Amygdala (tissue), 56 donors: ENCODE measurements at regions not wholly inside any gene's neighbourhood (a gene's known extent, or its start where the extent isn't known, plus 50 kb on each side); places are given as distances from the start of the nearest gene placed in this dataset.
"Not testable (repeated sequence)": the region's sequence is repeated elsewhere in the genome, so short reads cannot be mapped to it uniquely, and the experiment has no call there.

Experiments
- DNase-seq, 56 donors: peaks; one replicate each; lab custom pipeline; 2025; lab: John Stamatoyannopoulos, UW

DNA sequence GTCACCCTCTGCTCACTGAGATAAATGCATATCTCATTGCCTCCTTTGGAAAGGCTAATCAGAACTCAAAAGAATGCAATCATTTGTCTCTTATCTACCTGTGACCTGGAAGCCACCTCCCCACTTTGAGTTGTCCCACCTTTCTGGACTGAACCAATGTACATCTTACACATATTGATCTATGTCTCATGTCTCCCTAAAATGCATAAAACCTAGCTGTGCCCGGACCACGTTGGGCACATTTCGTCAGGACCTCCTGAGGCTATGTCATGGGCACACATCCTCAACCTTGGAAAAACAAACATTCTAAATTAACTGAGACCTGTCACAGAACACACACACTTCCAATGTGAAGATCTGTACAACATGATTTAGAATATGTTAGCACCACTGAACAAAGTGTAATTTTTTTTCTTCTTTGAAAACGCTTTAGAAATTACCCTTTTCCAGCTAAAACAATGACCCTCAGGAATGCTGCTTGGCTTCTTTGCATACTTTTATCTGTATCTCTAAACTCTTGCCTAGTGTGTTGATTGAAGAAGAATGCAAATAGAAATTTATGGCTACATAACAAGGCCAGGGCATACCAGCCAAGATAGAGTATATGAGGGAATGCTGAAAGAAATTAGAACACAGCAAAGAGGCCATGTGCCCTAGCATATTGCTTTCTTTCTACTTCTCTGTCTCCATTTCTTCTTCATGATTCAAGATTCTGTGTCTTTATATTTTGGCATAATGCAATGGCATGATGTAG, 84.6 kb upstream of the DST start:
- no peak for DNase-seq

DNA sequence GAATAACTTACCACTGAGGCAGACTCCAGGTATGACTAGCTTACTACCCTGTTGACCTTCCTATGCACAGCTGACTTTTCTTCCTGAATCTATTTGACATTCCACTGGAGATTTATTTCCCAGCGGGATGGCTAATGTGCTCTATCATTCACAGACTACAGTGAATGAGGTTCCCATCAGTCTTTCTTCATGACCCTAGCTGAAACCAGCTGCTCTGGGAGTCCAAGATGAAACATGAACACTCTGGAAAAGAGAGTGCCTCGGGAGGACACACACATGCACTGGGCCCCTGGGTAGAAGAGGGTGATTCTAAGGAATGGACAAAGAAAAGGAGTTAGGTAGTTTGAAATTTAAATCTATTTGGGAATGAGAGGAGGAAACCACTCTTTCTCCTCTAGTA, 82.6 kb upstream of the DST start:
- DNase-seq, result no peak

DNA sequence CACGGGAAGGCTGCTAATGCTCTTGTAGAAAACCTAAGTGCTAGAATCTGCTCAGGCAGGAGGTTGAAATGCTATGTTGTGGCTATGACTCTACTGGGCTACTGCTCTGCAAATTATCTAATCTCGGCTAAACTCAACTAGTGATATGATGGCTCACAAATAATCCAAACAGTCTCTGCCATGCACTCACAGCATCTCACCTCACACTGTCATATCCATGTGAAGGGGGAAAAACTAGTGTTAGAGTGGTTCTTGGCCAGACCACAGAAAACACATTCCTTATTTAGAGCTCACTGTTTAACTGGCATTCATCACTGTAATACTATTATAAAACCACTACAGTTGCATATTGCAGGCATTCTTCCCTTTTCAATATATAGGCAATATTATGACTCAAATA, 81.8 kb upstream of the DST start:
- no peak for DNase-seq

DNA sequence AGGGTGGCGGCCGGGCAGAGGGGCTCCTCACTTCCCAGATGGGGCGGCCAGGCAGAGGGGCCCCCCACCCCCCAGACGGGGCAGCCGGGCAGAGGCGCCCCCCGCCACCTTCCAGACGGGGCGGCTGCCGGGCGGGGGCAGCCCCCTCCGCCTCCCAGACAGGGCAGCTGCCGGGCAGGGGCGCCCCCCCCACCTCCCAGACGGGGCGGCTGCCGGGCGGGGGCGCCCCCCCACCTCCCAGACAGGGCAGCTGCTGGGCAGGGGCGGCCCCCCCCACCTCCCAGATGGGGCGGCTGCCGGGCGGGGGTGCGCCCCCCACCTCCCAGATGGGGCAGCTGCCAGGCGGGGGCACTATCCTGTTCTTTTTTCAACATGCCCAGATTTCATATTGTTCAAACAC, 78.2 kb upstream of the DST start:
- DNase-seq, result no peak

DNA sequence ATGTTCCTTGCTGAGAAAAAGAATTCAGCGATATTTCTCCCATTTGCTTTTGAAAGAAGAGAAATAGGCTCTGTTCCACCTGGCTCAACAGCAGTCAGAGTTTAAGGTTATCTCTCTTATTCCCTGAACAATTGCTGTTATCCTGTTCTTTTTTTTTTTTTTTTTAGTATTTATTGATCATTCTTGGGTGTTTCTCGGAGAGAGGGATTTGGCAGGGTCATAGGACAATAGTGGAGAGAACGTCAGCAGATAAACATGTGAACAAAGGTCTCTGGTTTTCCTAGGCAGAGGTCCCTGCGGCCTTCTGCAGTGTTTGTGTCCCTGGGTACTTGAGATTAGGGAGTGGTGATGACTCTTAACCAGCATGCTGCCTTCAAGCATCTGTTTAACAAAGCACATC, 77.5 kb upstream of the DST start:
- not testable (repeated sequence) for DNase-seq

DNA sequence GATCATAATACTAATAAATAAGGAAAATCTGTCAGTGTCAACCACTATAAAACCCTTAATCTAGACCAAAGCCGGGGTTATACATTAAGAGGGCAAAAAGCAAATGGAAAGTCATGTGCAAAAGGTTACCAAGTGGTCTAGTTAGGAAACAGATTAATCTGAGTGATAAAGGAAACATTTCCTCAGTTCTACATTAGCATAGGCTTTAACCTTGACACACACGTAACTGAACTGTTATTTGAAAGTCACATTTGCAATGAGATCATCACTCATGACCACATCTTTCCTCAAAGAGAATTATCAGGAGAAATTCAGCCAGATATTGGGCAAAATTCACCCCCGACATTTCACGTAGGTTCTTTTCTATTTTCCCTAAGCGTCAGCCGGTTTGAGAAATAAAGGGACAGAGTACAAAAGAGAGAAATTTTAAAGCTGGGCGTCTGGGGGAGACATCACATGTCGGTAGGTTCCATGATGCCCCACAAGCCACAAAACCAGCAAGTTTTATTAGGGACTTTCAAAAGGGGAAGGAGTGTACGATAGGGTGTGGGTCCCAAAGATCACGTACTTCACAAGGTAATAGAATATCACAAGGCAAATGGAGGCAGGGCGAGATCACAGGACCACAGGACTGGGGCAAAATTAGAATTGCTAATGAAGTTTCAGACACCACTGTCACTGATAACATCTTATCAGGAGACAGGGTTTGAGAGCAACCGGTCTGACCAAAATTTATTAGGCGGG, 76.8 kb upstream of the DST start:
- not testable (repeated sequence) for DNase-seq

DNA sequence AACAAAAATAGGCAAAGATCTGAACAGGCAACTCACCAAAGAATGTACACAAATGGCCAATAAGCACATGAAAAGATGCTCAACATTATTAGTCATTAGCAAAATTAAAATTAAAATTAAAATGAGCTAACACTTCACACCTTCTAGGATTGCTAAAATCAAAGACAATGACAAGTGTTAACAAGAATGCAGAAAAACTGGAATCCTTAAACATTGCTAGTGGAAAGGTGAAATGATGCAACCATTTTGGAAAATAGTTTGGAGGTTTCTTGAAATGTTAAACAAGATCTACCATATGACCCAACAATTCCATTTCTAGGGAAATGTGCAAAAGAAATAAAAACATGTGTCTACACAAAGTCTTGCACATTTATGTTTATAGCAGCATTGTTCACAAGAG, 75.5 kb upstream of the DST start:
- DNase-seq, result no peak

DNA sequence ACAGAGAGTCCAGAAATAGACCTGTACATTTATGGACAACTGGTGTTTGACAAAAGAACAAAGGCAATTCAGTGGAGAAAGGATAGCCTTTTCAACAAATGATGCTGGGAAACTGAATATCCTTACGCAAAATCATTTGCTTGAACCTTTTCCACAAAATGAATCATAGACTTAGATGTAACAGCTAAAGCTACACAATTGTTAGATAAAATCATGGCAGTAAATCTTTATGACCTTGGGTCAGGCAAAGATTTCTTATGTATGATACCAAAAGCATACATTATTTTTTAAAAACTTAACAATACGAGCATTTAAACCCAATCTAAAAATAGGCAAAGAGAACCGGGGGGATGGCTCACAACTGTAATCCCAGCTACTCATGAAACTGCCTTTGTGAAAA, 73.5 kb upstream of the DST start:
- no peak for DNase-seq

DNA sequence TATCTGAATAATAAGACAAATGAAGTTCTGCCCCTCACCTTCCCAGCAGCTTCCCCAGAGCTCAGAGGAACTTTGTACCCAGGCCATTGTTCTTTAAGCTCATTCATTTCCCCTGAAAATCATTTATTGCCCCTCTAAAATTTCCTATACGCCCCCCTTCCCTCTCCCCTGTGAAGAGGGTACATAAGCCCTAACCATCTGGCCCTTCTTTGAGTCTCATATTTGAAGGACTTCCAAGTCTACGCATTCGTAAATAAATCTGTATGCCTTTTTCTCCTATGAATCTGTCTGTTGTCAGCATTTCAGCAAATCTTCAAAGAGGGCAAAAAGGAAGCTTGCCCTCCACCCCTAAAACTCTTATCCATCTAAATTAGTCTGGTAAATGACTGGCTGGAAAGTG, 73.1 kb upstream of the DST start:
- DNase-seq, result no peak

DNA sequence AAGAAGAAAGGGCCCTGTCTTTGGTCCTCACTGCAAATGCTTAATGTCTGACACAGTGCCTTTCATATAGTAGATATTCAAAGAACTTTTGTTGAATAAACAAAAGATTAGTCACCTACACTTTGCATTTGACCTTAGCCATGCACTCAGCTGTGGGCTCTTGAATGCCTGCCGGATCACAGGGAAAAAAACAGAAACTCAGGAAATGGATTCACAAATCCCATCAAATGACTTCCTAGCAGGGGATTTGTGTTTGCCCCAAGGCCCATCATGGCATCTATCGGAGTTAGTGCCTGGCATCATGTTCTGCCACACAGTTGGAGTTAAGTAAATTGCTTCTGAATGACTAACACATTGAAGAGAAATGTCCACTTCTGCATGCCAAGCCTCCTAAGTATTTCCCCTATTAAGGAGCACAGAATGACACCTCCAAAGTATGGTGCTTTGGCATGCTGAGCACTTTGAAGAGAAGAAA, 72.3 kb upstream of the DST start:
- DNase-seq, result no peak

DNA sequence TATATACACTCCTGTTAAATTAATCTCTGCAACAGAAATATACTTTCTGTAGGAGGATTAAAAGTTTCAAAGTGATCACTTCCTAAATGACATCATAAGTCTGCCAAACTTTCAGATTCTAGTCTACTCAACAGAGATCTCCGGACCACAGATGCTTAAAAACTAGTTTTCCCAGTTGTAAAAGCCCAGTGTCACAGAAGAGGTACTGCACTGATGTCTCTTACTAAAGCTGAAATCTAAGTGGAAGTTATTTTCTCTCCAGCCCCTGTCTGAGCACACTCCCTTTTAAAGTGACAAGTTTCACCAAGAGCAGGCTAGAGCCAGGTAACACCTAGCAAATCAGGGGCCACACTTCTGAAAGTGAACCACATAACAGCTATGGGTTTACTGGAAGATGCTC, 71.6 kb upstream of the DST start:
- peak in 1 of 56 donors; percentile 9 for DNase-seq

DNA sequence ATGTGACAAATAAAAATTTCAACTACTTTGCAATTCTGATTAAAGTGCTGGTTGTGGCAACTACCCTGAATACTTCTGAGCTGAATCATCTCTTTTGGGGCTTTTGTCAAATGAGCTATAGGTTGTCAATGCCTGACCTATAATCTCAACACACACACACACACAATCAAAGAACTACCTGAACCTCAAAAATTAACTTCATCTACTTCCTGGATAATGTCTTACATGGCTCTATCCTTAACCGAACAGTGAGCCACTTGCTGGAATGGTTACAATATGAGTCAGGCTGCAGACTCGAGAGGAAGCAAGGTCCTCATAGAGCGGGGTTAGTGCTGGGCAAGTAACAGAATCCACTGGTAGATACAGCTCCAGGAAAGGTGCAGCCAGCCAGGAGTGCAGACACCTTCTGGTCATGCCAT, 70.6 kb upstream of the DST start:
- DNase-seq, result peak in 1 of 56 donors; percentile 11

DNA sequence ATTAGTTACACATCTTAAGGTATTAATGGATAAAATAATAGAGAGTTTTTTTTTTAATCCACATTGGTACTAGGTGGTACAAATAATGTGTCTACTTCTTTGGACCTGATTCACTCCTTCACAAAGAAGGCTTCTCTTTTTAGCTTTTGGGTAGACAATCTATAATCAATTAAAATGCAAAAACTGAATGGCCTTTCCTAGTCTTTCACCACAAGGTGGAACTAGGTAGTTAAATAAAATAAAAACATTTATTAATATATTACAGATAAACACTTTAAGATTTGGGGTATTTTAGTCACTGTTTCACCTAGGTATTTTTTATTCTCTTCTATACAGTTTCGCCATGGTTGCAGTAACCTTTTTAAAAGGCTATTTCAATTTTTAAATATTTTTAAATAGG, 68.3 kb upstream of the DST start:
- DNase-seq, result no peak

DNA sequence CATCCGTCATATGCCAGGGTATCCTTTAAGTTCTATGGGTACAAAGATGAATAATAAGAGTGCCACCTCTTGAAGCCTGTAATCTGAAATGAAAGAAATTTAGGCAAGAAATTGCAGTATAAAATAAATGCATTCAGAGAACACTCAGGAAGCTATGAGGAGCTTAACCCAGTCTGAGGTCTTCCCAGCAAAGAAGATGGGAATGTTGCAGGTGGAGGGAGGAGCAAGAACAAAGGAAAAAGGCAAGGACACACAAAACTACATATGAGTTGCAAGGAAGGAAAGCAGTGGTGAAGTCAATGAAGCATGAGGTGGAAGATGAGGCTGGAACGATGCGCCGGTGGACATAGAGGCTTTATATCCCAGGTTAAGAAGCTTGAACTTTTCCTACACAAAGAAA, 67.0 kb upstream of the DST start:
- no peak for DNase-seq

DNA sequence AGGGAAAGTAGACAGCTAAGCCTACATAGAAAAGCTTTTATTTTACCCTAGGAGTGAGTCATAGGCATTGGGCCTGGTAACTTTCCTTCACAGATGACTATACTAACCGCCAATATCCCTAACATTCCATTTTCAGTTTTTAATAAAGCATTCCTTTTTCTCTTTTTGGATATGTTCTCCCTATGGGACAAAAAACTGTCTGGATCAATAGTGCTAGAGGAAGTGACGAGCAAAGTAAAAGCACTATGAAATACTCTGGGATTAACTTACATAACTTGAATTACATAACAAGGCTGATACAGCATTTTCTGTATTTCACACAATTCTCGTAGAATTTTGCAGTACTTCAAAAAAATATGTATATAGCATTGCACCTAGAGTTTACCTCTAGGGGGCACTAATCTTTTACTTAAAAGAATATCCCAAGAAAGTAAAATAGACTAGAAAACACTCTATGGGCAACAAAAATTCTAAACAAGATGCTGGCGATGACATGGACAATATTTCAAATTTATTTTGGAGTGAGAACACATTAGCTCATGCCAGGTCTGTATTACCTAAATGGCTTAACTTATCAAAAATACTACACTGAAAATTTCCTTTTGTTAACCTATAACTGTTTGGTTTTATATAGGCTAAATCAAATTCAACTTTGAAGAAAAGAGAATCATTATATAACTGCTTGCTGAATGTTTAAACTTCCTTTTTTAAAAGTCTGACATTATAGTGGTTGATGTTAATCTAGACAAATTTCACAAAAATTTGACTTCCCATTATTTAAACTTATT, 66.3 kb upstream of the DST start:
- no peak for DNase-seq

DNA sequence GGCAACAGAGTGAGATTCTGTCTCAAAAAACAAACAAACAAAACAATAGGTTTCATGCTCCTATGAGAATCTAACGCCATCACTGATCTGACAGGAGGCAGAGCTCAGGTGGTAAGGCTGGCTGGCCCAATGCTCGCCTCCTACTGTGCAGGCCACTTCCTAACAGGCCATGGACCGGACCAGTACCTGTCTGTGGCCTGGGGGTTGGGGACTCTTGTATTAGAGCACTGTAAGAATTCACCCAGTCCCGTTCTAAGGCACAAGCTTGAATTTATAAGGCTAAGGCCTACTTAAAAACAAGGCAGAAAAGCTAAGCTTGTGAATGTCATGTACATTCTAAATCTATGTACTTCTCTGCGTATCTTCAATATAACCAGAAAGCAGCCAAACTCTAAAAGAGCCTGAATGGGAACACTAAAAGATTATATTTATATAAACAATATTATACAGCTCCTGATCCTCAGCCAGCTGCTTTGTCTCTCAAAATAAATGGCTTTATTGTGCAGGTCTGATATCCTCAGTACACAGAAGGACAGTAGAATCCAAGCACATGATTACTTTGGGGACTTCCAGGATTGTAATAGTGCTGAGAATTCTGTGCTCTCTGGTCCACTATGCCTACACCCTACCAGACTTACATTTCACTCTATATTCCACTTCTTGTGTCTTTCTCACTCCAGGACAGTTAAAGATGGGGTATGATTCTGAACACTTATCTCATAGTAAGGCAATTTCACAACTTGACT, 64.5 kb upstream of the DST start:
- peak in 2 of 56 donors; percentile 19 to 20 for DNase-seq

DNA sequence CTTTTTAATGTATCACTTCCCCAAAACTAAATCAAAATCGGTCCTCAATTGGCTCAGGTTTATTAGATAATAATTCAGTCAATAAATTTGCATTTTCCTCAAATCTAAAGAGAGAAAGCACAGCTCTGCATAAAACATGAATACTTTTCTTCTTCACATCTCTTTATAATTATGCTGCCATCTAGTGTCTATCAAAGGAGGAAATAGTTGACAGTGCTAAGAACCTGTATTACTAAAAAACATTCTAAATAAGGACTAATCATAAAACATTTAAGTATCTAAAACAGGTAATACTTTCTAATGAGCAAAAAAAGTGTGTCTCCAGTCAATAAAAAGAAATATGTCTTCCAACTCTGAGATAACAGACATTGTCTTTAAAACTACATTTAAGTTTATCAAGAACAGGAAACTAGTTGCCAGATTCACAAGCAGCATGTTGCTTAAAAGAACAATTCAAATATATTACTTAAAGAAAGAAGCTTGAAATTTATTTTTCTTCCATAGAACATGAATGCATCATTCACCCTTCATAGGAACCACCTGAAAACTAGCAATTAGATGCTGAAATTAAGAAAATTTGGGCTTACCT, 56.5 kb upstream of the DST start:
- DNase-seq, result peak in 1 of 56 donors; percentile 34

DNA sequence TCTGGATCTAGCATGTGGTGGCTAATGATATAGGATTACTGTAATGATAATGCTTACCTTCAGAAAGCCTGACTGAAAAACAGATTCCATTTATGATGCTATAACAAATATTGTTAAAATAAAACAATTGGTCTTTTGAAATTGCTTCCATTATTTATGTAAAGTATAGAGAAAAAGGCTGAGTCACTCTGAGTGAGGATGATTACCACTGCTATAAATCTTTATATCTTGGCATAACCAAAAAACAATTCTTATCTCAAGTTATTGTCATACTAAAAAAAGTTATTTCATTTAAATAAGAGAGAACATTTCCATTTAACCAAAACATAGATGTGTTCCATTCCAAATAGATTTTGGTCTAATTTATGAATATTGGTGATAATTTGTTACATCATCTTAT, 53.0 kb upstream of the DST start:
- no peak for DNase-seq

DNA sequence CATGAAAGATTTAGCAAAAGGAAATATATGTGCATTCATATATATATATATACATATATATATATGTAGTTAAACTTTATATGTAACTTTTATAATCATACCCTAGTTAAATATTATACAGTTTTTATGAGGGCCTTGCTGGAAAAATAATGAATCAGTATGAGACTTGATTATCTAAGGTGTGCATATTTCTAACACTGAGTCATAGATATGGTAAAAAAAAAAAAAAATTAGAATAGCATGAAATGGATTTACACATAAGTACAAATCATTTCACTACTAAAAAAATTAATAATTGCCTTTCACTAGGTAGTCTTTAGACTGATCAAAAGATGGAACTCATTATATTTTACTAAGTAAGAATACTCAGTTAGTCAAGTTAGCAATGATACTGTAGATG, 51.3 kb upstream of the DST start:
- DNase-seq, result no peak

DNA sequence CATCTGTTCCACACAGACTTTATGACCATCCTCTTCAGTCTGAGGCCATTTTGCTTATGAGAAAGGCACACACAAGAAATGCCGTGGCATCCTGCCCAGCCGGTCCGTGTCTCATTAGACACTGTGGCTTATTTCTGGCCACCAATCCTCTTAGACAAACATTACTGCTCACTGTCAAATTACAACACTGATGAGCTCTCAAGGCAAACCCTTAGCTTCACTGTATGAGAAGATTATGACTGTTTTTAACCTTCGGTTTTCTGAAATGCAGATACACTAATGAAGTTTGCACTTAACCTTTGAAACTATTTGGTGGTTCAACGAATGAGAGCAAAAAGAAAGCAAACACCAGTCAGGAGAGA, 50.5 kb upstream of the DST start:
- peak in 35 of 56 donors; percentile 5 to 86 (median 42) for DNase-seq
